Nucleus accumbens (tissue), 56 donors: ENCODE measurements at regions not wholly inside any gene's neighbourhood (a gene's known extent, or its start where the extent isn't known, plus 50 kb on each side); places are given as distances from the start of the nearest gene placed in this dataset.

Experiments used
- DNase-seq, 56 donors: peaks; one replicate each; lab custom pipeline; 2025; lab: John Stamatoyannopoulos, UW

GRCh38 chr4:66252291-66252690 lies 582.0 kb upstream of the EPHA5 start:
- DNase-seq: no peak

- DNase-seq: no peak
Measured at GRCh38 chr4:66246643-66247042, 576.4 kb upstream of the EPHA5 start.

- no peak for DNase-seq
Measured at GRCh38 chr4:66235876-66236275, 565.6 kb upstream of the EPHA5 start.

GRCh38 chr4:66229885-66230284 lies 559.6 kb upstream of the EPHA5 start:
- DNase-seq: no peak

GRCh38 chr4:66225539-66225938 lies 555.2 kb upstream of the EPHA5 start:
- no peak for DNase-seq

- DNase-seq: no peak
Measured at GRCh38 chr4:66223068-66223703, 552.9 kb upstream of the EPHA5 start.

GRCh38 chr4:66219401-66219800 lies 549.1 kb upstream of the EPHA5 start:
- no peak for DNase-seq

GRCh38 chr4:66216252-66216651 lies 546.0 kb upstream of the EPHA5 start:
- DNase-seq: no peak

GRCh38 chr4:66212489-66212888 lies 542.2 kb upstream of the EPHA5 start:
- no peak for DNase-seq

- DNase-seq: no peak
Measured at GRCh38 chr4:66204534-66205247, 534.4 kb upstream of the EPHA5 start.

GRCh38 chr4:66202870-66203269 lies 532.6 kb upstream of the EPHA5 start:
- no peak for DNase-seq

- DNase-seq: no peak
Measured at GRCh38 chr4:66197451-66197850, 527.2 kb upstream of the EPHA5 start.

- no peak for DNase-seq
Measured at GRCh38 chr4:66193487-66193886, 523.2 kb upstream of the EPHA5 start.

- DNase-seq: peak in 1 of 56 donors; percentile 1
Measured at GRCh38 chr4:66187175-66187720, 517.0 kb upstream of the EPHA5 start.

- DNase-seq: no peak
Measured at GRCh38 chr4:66186095-66186494, 515.8 kb upstream of the EPHA5 start.

GRCh38 chr4:66182636-66183035 lies 512.3 kb upstream of the EPHA5 start:
- DNase-seq: no peak

GRCh38 chr4:66178906-66179305 lies 508.6 kb upstream of the EPHA5 start:
- no peak for DNase-seq

- DNase-seq: no peak
Measured at GRCh38 chr4:66169341-66169740, 499.1 kb upstream of the EPHA5 start.

- DNase-seq: no peak
Measured at GRCh38 chr4:66164869-66165268, 494.6 kb upstream of the EPHA5 start.

GRCh38 chr4:66160606-66161005 lies 490.3 kb upstream of the EPHA5 start:
- DNase-seq: no peak

GRCh38 chr4:66157594-66157993 lies 487.3 kb upstream of the EPHA5 start:
- no peak for DNase-seq

- no peak for DNase-seq
Measured at GRCh38 chr4:66130042-66130441, 459.8 kb upstream of the EPHA5 start.
